ENCODE measurements at regions not wholly inside any gene's neighbourhood (a gene's known extent, or its start where the extent isn't known, plus 50 kb on each side); places are given as distances from the start of the nearest gene placed in this dataset.
"Not testable (repeated sequence)": the region's sequence is repeated elsewhere in the genome, so short reads cannot be mapped to it uniquely, and the experiment has no call there.

- no peak overlapping the region for H3K4me3 Mint-ChIP-seq
- H3K27ac Mint-ChIP-seq: no peak overlapping the region
- WGBS (ENCODE audit: insufficient coverage): no CpG with 5 or more reads among the region's 1 CpG
- no peak overlapping the region for H2AFZ ChIP-seq (ENCODE audit: insufficient read depth, low read depth, low read length, poor library complexity, severe bottlenecking)
- H3K9me3 Mint-ChIP-seq: peaks cover 0 to 7% (median 2%) of the 10 kb centered on the region in 7 donors
- no peaks in the 10 kb centered on the region for H3K4me1 Mint-ChIP-seq
- no peak for DNase-seq
- no peaks in the 10 kb centered on the region for H3K36me3 ChIP-seq (replicated peaks in 1 of 2; ENCODE audit: control insufficient read depth in 1 of 2, insufficient read depth in 2 of 2, low read length in 2 of 2)
- no peak overlapping the region for H3K4me2 ChIP-seq (replicated peaks; ENCODE audit: extremely low read depth, low read length, poor library complexity, severe bottlenecking)
- peaks cover 5 to 10% of the 10 kb centered on the region in 2 donors for H3K9me3 ChIP-seq (replicated peaks in 1 of 2; ENCODE audit: control insufficient read depth in 1 of 2, insufficient read depth in 1 of 2, low read length in 2 of 2)
- no peak overlapping the region for H3K9ac ChIP-seq (ENCODE audit: insufficient read depth, low read length, poor library complexity, severe bottlenecking)
- H3K36me3 Mint-ChIP-seq: no peaks in the 10 kb centered on the region
- no peaks in the 10 kb centered on the region for H3K79me2 ChIP-seq (ENCODE audit: insufficient read depth, low read length)
- no peaks in the 10 kb centered on the region for H3K27me3 Mint-ChIP-seq (ENCODE audit: low read depth in 3 of 3)
- no peaks in the 10 kb centered on the region for H3K27me3 ChIP-seq (ENCODE audit: control insufficient read depth in 2 of 2, insufficient read depth in 2 of 2, low read length in 2 of 2)
- no peak overlapping the region for H3K4me3 ChIP-seq (replicated peaks in 1 of 3; ENCODE audit: low read depth in 2 of 3, low read length in 3 of 3)
- no peak for TF ChIP-seq CTCF (IDR thresholded peaks at IDR 0.05)
- intact Hi-C loops (cut with micrococcal nuclease): no loop called here
- no peaks in the 10 kb centered on the region for H4K20me1 ChIP-seq (ENCODE audit: insufficient read depth, low read length)
- H3K4me1 ChIP-seq (ENCODE audit: control insufficient read depth in 1 of 2, insufficient read depth in 2 of 2, low read length in 2 of 2): no peaks in the 10 kb centered on the region
- no peak overlapping the region for H3K27ac ChIP-seq (ENCODE audit: low read depth in 1 of 2, low read length in 2 of 2)
These were observed 415.8 kb upstream of the GRID2 start for GRCh38 chr4:91887926-91888325.

- H3K4me3 Mint-ChIP-seq; H3K4me1 Mint-ChIP-seq; H3K36me3 ChIP-seq (replicated peaks in 1 of 2; ENCODE audit: control insufficient read depth in 1 of 2, insufficient read depth in 2 of 2, low read length in 2 of 2); H3K27ac Mint-ChIP-seq; H3K4me1 ChIP-seq (ENCODE audit: control insufficient read depth in 1 of 2, insufficient read depth in 2 of 2, low read length in 2 of 2); H3K27ac ChIP-seq (ENCODE audit: low read depth in 1 of 2, low read length in 2 of 2); H3K9ac ChIP-seq (ENCODE audit: insufficient read depth, low read length, poor library complexity, severe bottlenecking); H3K4me2 ChIP-seq (replicated peaks; ENCODE audit: extremely low read depth, low read length, poor library complexity, severe bottlenecking); H3K4me3 ChIP-seq (replicated peaks in 1 of 3; ENCODE audit: low read depth in 2 of 3, low read length in 3 of 3); H2AFZ ChIP-seq (ENCODE audit: insufficient read depth, low read depth, low read length, poor library complexity, severe bottlenecking); H3K27me3 ChIP-seq (ENCODE audit: control insufficient read depth in 2 of 2, insufficient read depth in 2 of 2, low read length in 2 of 2); H3K79me2 ChIP-seq (ENCODE audit: insufficient read depth, low read length); H4K20me1 ChIP-seq (ENCODE audit: insufficient read depth, low read length); intact Hi-C loops (cut with micrococcal nuclease); H3K9me3 Mint-ChIP-seq; H3K36me3 Mint-ChIP-seq; DNase-seq; H3K27me3 Mint-ChIP-seq (ENCODE audit: low read depth in 3 of 3): not testable (repeated sequence)
- WGBS (ENCODE audit: insufficient coverage): 100% methylated on average over 1 of the region's 5 CpGs
- H3K9me3 ChIP-seq (replicated peaks in 1 of 2; ENCODE audit: control insufficient read depth in 1 of 2, insufficient read depth in 1 of 2, low read length in 2 of 2): peaks cover 5 to 13% of the 10 kb centered on the region in 2 donors
These were observed 412.5 kb upstream of the GRID2 start for GRCh38 chr4:91891217-91891616.
